NB4 (cell line): ENCODE measurements at regions not wholly inside any gene's neighbourhood (a gene's known extent, or its start where the extent isn't known, plus 50 kb on each side); places are given as distances from the start of the nearest gene placed in this dataset.

Experiments
- DNase-seq: peaks from one replicate; pipeline ENCODE4 v3.0.0; 2010; ENCODE audit warnings: low read depth
- H3K4me3 ChIP-seq: one replicate; pipeline ENCODE4 v1.5.1; 2011; ENCODE audit warnings: mild to moderate bottlenecking, low read depth, low read length, moderate library complexity
- MYC ChIP-seq: IDR thresholded peaks from 2 replicates; pipeline ENCODE4 v1.6.1; 2011; ENCODE audit warnings: low read depth, low read length
- POLR2A ChIP-seq: IDR thresholded peaks from 2 replicates; pipeline ENCODE4 v1.6.1; 2011; ENCODE audit warnings: mild to moderate bottlenecking; ENCODE audit not compliant: insufficient read length; ENCODE audit errors: extremely low read depth
- TF ChIP-seq, protein P1 (sequence below): IDR thresholded peaks from 2 replicates; pipeline ENCODE4 v1.6.1; 2011; ENCODE audit warnings: low read depth, low read length
- TF ChIP-seq, protein P2 (sequence below): IDR thresholded peaks from one replicate; pipeline ENCODE4 v1.5.1; 2012; ENCODE audit warnings: low read depth, low read length

DNA sequence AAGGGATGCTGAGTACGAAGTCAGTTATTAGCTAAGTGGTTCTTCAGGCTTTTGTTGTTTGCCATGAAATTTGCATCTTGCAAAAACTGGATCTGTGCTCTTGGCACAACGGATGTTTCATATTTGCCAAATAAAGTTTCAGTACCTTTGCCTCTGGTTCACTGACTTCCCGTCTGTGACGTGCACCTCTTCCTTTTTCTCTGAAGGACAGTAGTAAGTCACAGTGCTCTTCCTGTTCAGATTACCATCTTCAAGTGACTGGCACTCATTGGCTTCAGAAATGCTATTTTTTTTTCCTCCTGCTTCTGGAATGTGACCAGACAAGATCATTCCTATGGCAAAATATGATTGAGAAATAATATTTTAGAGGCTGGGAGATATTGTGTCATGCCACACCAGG is 75.9 kb upstream of the GREM2 start:
- H3K4me3 ChIP-seq: no peak overlapping the region
- TF ChIP-seq, protein P1, sequence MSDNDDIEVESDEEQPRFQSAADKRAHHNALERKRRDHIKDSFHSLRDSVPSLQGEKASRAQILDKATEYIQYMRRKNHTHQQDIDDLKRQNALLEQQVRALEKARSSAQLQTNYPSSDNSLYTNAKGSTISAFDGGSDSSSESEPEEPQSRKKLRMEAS: no peak
- DNase-seq: peak; percentile 4

DNA sequence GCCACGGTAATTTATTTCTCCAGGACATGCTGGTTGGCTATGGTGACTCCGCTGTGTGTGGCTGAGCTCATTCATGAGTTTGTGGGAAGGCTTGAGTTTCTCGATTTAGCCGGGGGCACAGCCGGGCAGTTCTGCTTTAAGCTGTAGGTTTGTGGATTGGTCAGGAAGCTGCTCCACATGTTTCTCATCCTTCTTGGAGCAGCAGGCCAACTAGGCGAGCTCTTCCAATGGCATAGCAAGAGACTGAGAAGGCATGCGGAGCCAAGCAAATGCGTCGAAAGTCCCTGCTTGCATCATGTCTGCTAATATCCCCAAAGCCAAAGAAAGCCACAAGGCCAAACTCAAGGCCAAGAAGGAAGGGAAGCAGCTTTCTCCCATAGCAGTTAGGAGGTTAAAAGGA is 71.6 kb upstream of the GREM2 start:
- no peak for DNase-seq

DNA sequence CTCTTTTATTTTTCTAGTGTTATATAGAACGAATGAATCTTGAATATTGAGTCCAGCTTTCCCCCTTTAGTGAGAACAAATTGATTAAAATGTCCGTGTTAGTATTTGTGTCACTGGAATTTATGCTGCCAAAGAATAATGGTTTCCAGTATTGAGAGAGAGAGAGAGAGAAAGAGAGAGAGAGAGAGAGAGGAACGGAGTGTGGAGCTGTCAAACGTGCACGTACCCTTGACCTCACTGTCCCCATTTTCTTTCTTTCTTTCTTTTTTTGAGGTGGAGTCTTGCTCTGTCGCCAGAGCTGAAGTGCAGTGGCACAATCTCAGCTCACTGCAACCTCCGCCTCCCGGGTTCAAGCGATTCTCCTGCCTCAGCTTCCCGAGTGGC is 70.9 kb upstream of the GREM2 start:
- no peak for DNase-seq
- no peak for TF ChIP-seq POLR2A
- TF ChIP-seq, protein P2, sequence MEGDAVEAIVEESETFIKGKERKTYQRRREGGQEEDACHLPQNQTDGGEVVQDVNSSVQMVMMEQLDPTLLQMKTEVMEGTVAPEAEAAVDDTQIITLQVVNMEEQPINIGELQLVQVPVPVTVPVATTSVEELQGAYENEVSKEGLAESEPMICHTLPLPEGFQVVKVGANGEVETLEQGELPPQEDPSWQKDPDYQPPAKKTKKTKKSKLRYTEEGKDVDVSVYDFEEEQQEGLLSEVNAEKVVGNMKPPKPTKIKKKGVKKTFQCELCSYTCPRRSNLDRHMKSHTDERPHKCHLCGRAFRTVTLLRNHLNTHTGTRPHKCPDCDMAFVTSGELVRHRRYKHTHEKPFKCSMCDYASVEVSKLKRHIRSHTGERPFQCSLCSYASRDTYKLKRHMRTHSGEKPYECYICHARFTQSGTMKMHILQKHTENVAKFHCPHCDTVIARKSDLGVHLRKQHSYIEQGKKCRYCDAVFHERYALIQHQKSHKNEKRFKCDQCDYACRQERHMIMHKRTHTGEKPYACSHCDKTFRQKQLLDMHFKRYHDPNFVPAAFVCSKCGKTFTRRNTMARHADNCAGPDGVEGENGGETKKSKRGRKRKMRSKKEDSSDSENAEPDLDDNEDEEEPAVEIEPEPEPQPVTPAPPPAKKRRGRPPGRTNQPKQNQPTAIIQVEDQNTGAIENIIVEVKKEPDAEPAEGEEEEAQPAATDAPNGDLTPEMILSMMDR: no peak
- TF ChIP-seq, protein P1: no peak
- no peak for TF ChIP-seq MYC
- H3K4me3 ChIP-seq: no peak overlapping the region

More for the DNA sequence above, 71.6 kb upstream of the GREM2 start:
- TF ChIP-seq, protein P1: no peak
- TF ChIP-seq, protein P2: no peak
- no peak for TF ChIP-seq POLR2A
- TF ChIP-seq MYC: no peak
- no peak overlapping the region for H3K4me3 ChIP-seq

DNA sequence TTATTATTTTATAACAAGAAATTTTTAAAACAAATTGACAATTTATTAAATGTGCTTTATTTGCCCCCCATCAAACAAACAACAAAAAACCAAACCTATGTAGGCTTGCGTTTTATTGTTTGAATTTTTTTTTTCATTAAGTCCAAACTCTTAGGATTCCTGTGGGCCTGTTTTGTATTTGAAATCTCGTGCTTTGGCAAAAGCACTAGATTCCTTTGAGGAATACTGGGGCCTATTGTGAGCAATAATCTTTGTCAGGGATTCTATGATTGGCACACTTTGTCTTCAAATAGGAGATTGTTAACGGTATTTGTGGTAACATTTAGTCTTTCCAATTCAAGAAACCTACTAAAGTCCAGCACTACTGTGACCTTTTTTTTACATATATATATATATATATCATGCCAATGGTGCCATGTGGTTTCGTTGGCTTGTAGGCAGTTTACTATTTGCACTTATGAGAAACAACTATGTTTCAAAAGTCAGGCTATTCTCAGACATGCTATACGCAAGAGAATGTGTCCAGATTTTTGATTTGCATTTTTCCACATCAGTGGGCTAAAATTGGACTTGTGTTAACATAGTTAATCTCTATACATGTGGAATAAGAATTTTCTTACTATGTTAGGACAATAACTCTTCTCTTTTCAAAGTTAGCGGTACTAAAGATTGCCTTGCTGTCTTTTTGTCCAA is 70.4 kb upstream of the GREM2 start:
- TF ChIP-seq MYC (no peak), POLR2A (no peak)
- TF ChIP-seq, protein P2: no peak
- TF ChIP-seq, protein P1: no peak
- no peak overlapping the region for H3K4me3 ChIP-seq
- no peak for DNase-seq

DNA sequence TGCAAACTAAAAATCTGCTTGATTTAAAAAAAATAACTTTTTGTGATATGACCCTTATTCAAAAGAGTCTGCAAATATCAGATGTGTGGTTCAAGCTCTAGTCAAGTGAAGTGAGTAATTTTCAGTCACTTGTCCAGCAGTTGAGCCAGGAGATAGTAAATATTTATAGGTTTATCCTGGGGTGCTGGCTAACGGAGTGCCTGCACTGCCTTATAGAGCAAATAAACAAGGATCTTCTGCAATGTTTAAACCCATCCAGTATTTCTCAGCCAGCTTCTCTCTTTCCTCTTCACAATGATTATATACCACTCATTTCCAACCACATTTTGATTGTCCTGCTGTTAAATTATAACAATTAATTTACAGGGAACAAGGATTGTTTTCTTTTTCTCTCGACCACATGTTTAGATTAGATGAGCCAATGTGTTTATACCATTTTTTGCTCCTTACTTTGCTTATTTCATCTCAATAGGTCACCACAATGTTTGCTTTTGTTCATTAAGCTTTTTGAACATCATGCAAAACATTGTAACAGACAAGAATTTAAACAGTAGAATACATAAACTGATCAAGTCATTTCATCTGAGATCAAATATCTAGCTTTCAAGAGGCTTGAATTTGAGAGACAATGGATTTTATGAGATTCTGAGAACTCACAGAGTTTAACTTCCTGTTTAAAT is 60.3 kb upstream of the GREM2 start:
- DNase-seq: no peak
- TF ChIP-seq MYC (no peak), POLR2A (no peak)
- TF ChIP-seq, protein P1: no peak
- TF ChIP-seq, protein P2: no peak
- H3K4me3 ChIP-seq: no peak overlapping the region

DNA sequence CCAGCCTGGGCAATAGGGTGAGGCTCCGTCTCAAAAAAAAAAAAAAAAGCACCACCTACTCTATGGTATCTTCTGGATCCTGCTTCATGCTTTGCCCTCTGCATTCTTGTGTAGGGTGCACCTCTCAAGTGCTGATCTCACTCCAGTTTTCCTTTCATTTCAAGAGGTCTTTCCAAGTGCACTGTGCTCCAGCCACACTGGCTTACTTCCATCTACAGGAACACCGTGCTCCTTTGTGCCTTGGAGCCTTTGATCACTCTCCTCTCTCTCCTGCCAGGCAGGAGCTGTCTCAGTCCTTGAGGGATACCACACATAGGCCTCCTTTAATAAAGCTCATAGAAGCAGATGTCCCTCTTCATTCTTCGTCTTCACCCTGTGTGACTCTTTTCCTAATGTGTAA is 55.4 kb upstream of the GREM2 start:
- DNase-seq: no peak
- TF ChIP-seq, protein P2: no peak
- H3K4me3 ChIP-seq: no peak overlapping the region
